Astrocyte (in vitro differentiated cells and primary cell): ENCODE measurements at regions not wholly inside any gene's neighbourhood (a gene's known extent, or its start where the extent isn't known, plus 50 kb on each side); places are given as distances from the start of the nearest gene placed in this dataset.

Experiments used
- DNase-seq: peaks from one replicate; pipeline ENCODE4 v3.0.0-alpha.2; 2010; ENCODE audit warnings: low read depth
- FAIRE-seq: peaks from 2 replicates; lab custom pipeline; 2011; peaks lifted over from hg19 to GRCh38; lab: Jason Lieb, UNC
- H2AFZ ChIP-seq: 2 replicates; pipeline ENCODE4 v1.6.0; 2012; ENCODE audit warnings: low read depth, low read length, inconsistent platforms
- H3K27ac ChIP-seq: 2 replicates; pipeline ENCODE4 v1.5.1; 2011; ENCODE audit warnings: low read depth, low read length, inconsistent platforms
- H3K27me3 ChIP-seq: 2 replicates; pipeline ENCODE4 v1.6.0; 2011; ENCODE audit warnings: low read length, inconsistent platforms; ENCODE audit not compliant: insufficient read depth
- H3K36me3 ChIP-seq: 2 replicates; pipeline ENCODE4 v1.5.1; 2011; ENCODE audit warnings: low read length, inconsistent platforms; ENCODE audit not compliant: insufficient read depth
- H3K4me1 ChIP-seq: 2 replicates; pipeline ENCODE4 v1.5.1; 2011; ENCODE audit warnings: low read length, inconsistent platforms; ENCODE audit not compliant: insufficient read depth
- H3K4me2 ChIP-seq: 2 replicates; pipeline ENCODE4 v1.6.0; 2012; ENCODE audit warnings: low read length, inconsistent platforms
- H3K4me3 ChIP-seq: 2 replicates; pipeline ENCODE4 v1.5.1; 2011; ENCODE audit warnings: low read depth, mild to moderate bottlenecking, low read length, inconsistent platforms; ENCODE audit not compliant: insufficient read depth
- H3K79me2 ChIP-seq: 2 replicates; pipeline ENCODE4 v1.6.0; 2012; ENCODE audit warnings: mild to moderate bottlenecking, low read length, inconsistent platforms; ENCODE audit not compliant: insufficient read depth
- H3K9ac ChIP-seq: 2 replicates; pipeline ENCODE4 v1.6.0; 2012; ENCODE audit warnings: mild to moderate bottlenecking, low read length, inconsistent platforms
- H3K9me3 ChIP-seq: 2 replicates; pipeline ENCODE4 v1.5.1; 2012; ENCODE audit warnings: low read depth, mild to moderate bottlenecking, low read length, inconsistent platforms; ENCODE audit not compliant: insufficient read depth
- H4K20me1 ChIP-seq: 2 replicates; pipeline ENCODE4 v1.6.0; 2012; ENCODE audit warnings: low read length, inconsistent platforms; ENCODE audit not compliant: insufficient read depth
- H3K27ac Mint-ChIP-seq: one replicate; pipeline ENCODE4 v1.8.0; 2021; ENCODE audit warnings: mild to moderate bottlenecking, mixed read lengths; ENCODE audit not compliant: unreplicated experiment
- H3K27me3 Mint-ChIP-seq: one replicate; pipeline ENCODE4 v1.8.0; 2021; ENCODE audit warnings: low read depth, mixed read lengths; ENCODE audit not compliant: unreplicated experiment
- H3K36me3 Mint-ChIP-seq: one replicate; pipeline ENCODE4 v1.8.0; 2021; ENCODE audit warnings: low read depth, mixed read lengths; ENCODE audit not compliant: unreplicated experiment
- H3K4me1 Mint-ChIP-seq: one replicate; pipeline ENCODE4 v1.8.0; 2021; ENCODE audit warnings: low read depth, mixed read lengths; ENCODE audit not compliant: unreplicated experiment
- H3K4me3 Mint-ChIP-seq: one replicate; pipeline ENCODE4 v1.8.0; 2021; ENCODE audit warnings: mild to moderate bottlenecking, moderate library complexity, mixed read lengths; ENCODE audit not compliant: unreplicated experiment
- H3K9me3 Mint-ChIP-seq: one replicate; pipeline ENCODE4 v1.8.0; 2021; ENCODE audit warnings: mild to moderate bottlenecking, mixed read lengths; ENCODE audit not compliant: unreplicated experiment
- CTCF ChIP-seq: IDR thresholded peaks from 2 replicates; pipeline ENCODE4 v1.5.1; 2011; ENCODE audit warnings: low read depth, mild to moderate bottlenecking, inconsistent platforms, low read length, moderate library complexity; ENCODE audit not compliant: insufficient read depth
- EZH2 ChIP-seq: IDR thresholded peaks from 2 replicates; pipeline ENCODE4 v1.6.1; 2012; ENCODE audit warnings: mild to moderate bottlenecking, low read length, inconsistent platforms; ENCODE audit not compliant: insufficient read depth

GRCh38 chr12:125222876-125223275 is 157.6 kb downstream of the AACS start:
- H3K79me2 ChIP-seq = no peaks in the 10 kb centered on the region
- H2AFZ ChIP-seq = no peak overlapping the region
- no peak overlapping the region for H3K9ac ChIP-seq
- H3K27me3 ChIP-seq = no peaks in the 10 kb centered on the region
- no peak for FAIRE-seq
- no peak overlapping the region for H3K4me2 ChIP-seq
- H3K4me1 Mint-ChIP-seq = no peaks in the 10 kb centered on the region
- H3K9me3 ChIP-seq = no peaks in the 10 kb centered on the region
- H4K20me1 ChIP-seq = no peaks in the 10 kb centered on the region
- no peaks in the 10 kb centered on the region for H3K4me1 ChIP-seq
- peaks cover 2% of the 10 kb centered on the region for H3K27me3 Mint-ChIP-seq
- no peak overlapping the region for H3K4me3 ChIP-seq
- no peaks in the 10 kb centered on the region for H3K9me3 Mint-ChIP-seq
- H3K27ac ChIP-seq = no peak overlapping the region
- H3K36me3 Mint-ChIP-seq = no peaks in the 10 kb centered on the region
- DNase-seq = no peak
- no peak overlapping the region for H3K4me3 Mint-ChIP-seq
- no peak overlapping the region for H3K27ac Mint-ChIP-seq
- TF ChIP-seq EZH2 = no peak
- TF ChIP-seq CTCF = no peak
- no peaks in the 10 kb centered on the region for H3K36me3 ChIP-seq

GRCh38 chr12:125225641-125226040 is 160.4 kb downstream of the AACS start:
- Histone ChIP-seq H4K20me1 (no peaks in the 10 kb centered on the region), H3K27me3 (no peaks in the 10 kb centered on the region), H3K27ac (no peak overlapping the region), H3K9ac (no peak overlapping the region), H2AFZ (no peak overlapping the region), H3K9me3 (no peaks in the 10 kb centered on the region), H3K4me3 (no peak overlapping the region), H3K4me2 (no peak overlapping the region), H3K36me3 (no peaks in the 10 kb centered on the region), H3K4me1 (no peaks in the 10 kb centered on the region), H3K79me2 (no peaks in the 10 kb centered on the region)
- Mint-ChIP-seq H3K9me3 (no peaks in the 10 kb centered on the region), H3K4me3 (no peak overlapping the region), H3K27ac (no peak overlapping the region), H3K36me3 (no peaks in the 10 kb centered on the region), H3K27me3 (no peaks in the 10 kb centered on the region), H3K4me1 (no peaks in the 10 kb centered on the region)
- DNase-seq (no peak), FAIRE-seq (no peak)
- TF ChIP-seq CTCF = no peak
- no peak for TF ChIP-seq EZH2

GRCh38 chr12:125228519-125229260 is 163.5 kb downstream of the AACS start:
- Histone ChIP-seq H3K27ac (no peak overlapping the region), H3K27me3 (no peaks in the 10 kb centered on the region), H3K4me2 (no peak overlapping the region), H3K79me2 (no peaks in the 10 kb centered on the region), H4K20me1 (no peaks in the 10 kb centered on the region), H3K4me1 (no peaks in the 10 kb centered on the region), H3K9ac (no peak overlapping the region), H3K36me3 (no peaks in the 10 kb centered on the region), H3K9me3 (no peaks in the 10 kb centered on the region), H3K4me3 (no peak overlapping the region), H2AFZ (no peak overlapping the region)
- no peaks in the 10 kb centered on the region for H3K4me1 Mint-ChIP-seq
- no peak overlapping the region for H3K27ac Mint-ChIP-seq
- FAIRE-seq (no peak), DNase-seq (no peak)
- TF ChIP-seq EZH2 (no peak), CTCF (no peak)
- H3K27me3 Mint-ChIP-seq = no peaks in the 10 kb centered on the region
- H3K36me3 Mint-ChIP-seq = no peaks in the 10 kb centered on the region
- H3K4me3 Mint-ChIP-seq = no peak overlapping the region
- H3K9me3 Mint-ChIP-seq = peaks cover 2% of the 10 kb centered on the region
